Thyroid gland (tissue), 4 donors: ENCODE measurements at regions not wholly inside any gene's neighbourhood (a gene's known extent, or its start where the extent isn't known, plus 50 kb on each side); places are given as distances from the start of the nearest gene placed in this dataset.

ENCODE experiments used
- DNase-seq, 2 donors: peaks; one replicate each; pipeline ENCODE4 v3.0.0-alpha.2; 2019
- H3K27ac ChIP-seq, 3 donors: fragments of 200-600 bp; sonication (generic); 1 replicate in 2 of 3; 2 replicates in 1 of 3; pipeline ENCODE4 v1.5.1; 2016 to 2019; ENCODE audit warnings: mild to moderate bottlenecking in 1 of 3, moderate library complexity in 1 of 3
- H3K27me3 ChIP-seq: fragments of 200-600 bp; sonication (generic); one replicate; pipeline ENCODE4 v1.5.1; 2019
- H3K36me3 ChIP-seq, 2 donors: fragments of 200-600 bp; sonication (generic); one replicate each; pipeline ENCODE4 v1.5.1; 2016 to 2019
- H3K4me1 ChIP-seq, 2 donors: fragments of 200-600 bp; sonication (generic); one replicate each; pipeline ENCODE4 v1.5.1; 2017 to 2019
- H3K4me3 ChIP-seq, 3 donors: fragments of 200-600 bp; sonication (generic); replicated peaks in 1 of 3; 1 replicate in 2 of 3; 2 replicates in 1 of 3; pipeline ENCODE4 v1.5.1; 2016; ENCODE audit warnings: mild to moderate bottlenecking in 1 of 3
- H3K9me3 ChIP-seq: fragments of 200-600 bp; sonication (generic); one replicate; pipeline ENCODE4 v1.5.1; 2017
- POLR2A ChIP-seq, 2 donors: fragments of 450-650 bp; IDR thresholded peaks; one replicate each; pipeline ENCODE4 v1.6.1; 2017; ENCODE audit warnings: antibody characterized with exemption in 2 of 2, mild to moderate bottlenecking in 2 of 2, moderate library complexity in 1 of 2
- WGBS, 2 donors: methylation state at CpG; one replicate each; pipeline ENCODE4 v1.1.5; 2017; 5-methylcytosine and 5-hydroxymethylcytosine counted together
- intact Hi-C: fragments of 100-400 bp; cut with DNase I; formaldehyde crosslinking; loops from one replicate; pipeline ENCODE4 v1.15.1; 2023
- TF ChIP-seq, protein P1 (sequence below), 6 experiments: fragments of 200-600 bp in 3 of 6; fragments of 450-650 bp in 3 of 6; sonication (generic) in 3 of 6; IDR thresholded peaks; one replicate each; pipeline ENCODE4 v1.5.1; 2016 to 2019; ENCODE audit warnings: antibody characterized with exemption in 6 of 6, mild to moderate bottlenecking in 2 of 6, inconsistent platforms in 1 of 6, moderate library complexity in 1 of 6

DNA sequence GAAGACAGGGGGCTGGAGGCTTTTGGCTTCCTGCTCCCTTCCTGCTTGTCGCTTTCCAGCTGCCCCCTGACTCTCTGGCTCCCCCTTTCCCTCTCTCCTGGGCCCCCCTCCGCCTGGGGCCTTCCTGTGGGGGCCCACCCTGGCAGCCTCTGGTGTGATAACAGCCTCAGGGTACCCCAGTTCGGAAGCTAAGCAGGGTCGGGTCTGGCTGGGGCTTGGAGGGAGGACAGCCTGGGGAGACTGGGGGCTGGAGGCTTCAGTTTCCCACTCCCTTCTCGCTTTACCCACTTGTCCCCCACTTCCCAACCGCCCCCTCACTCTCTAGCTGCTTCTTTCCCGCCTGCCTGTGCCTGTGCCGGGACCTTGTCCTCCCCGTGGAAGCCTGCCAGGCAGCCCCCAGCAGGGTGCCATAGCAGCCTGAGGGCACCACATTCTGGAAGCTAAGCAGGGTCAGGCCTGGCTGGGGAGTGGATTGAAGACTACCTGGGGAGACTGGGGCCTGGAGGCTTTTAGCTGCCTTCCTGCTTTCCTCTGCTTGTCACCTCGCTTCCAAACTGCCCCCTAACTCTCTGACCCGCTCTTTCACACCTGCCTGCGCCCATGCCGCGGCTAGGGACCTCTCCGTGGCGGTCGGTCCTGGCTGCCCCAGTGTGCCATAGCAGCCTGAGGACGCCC, 2275.5 kb downstream of the TP53TG3F start:
- Histone ChIP-seq H3K27me3 (no peaks in the 10 kb centered on the region), H3K27ac (no peak overlapping the region), H3K4me1 (no peaks in the 10 kb centered on the region), H3K4me3 (no peak overlapping the region), H3K36me3 (no peaks in the 10 kb centered on the region), H3K9me3 (no peaks in the 10 kb centered on the region)
- intact Hi-C loops = no loop called here
- 70 to 75% methylated on average over 16 to 18 of the region's 18 CpGs for WGBS, 2 donors
- DNase-seq = no peak
- TF ChIP-seq, protein P1, sequence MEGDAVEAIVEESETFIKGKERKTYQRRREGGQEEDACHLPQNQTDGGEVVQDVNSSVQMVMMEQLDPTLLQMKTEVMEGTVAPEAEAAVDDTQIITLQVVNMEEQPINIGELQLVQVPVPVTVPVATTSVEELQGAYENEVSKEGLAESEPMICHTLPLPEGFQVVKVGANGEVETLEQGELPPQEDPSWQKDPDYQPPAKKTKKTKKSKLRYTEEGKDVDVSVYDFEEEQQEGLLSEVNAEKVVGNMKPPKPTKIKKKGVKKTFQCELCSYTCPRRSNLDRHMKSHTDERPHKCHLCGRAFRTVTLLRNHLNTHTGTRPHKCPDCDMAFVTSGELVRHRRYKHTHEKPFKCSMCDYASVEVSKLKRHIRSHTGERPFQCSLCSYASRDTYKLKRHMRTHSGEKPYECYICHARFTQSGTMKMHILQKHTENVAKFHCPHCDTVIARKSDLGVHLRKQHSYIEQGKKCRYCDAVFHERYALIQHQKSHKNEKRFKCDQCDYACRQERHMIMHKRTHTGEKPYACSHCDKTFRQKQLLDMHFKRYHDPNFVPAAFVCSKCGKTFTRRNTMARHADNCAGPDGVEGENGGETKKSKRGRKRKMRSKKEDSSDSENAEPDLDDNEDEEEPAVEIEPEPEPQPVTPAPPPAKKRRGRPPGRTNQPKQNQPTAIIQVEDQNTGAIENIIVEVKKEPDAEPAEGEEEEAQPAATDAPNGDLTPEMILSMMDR (IDR thresholded peaks at IDR 0.05) = no peak
- no peak for TF ChIP-seq POLR2A (IDR thresholded peaks at IDR 0.05)

DNA sequence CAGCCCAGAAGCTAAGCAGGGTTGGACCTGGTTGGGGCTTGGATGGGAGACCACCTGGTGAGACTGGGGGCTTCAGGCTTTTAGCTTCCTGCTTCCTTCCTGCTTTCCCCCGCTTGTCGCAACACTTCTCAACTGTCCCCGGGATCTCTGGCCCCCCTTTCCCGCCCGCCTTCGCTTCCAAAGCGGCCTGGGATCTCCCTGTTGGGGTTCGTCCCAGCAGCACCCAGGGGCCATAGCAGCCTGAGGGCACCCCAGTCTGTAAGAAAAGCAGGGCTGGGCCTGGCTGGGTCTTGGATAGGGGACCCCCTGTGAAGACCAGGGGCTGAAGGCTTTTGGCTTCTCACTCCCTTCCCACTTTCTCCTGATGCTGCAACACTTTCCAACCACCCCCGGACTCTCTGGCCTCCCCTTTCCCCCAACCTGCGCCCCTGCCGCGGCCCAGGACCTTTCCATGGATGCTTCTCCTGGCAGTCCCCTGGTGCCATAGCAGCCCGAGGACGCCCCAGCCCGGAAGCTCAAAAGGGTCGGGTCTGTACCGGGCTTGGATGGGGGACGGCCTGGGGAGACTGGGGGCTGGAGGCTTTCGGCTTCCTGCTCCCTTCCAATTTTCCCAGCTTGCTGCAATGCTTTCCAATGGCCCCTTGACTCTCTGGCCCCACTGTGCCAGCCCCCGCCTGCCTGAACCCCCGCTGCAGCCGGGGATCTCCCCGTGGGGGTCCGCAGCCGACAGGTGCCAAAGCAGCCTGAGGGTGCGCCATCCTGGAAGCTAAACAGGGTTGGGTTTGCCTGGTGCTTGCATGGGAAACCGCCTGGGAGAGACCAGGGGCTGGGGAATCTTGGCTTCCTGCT, 2276.2 kb downstream of the TP53TG3F start:
- no peak overlapping the region for H3K27ac ChIP-seq
- TF ChIP-seq, protein P1 (IDR thresholded peaks at IDR 0.05) = no peak
- no peak for TF ChIP-seq POLR2A (IDR thresholded peaks at IDR 0.05)
- H3K4me1 ChIP-seq = no peaks in the 10 kb centered on the region
- WGBS, 2 donors = 88% methylated on average over 19 to 27 of the region's 27 CpGs
- no peaks in the 10 kb centered on the region for H3K27me3 ChIP-seq
- H3K4me3 ChIP-seq = no peak overlapping the region
- H3K9me3 ChIP-seq = no peaks in the 10 kb centered on the region
- no peak for DNase-seq
- H3K36me3 ChIP-seq = no peaks in the 10 kb centered on the region
- intact Hi-C loops = no loop called here

DNA sequence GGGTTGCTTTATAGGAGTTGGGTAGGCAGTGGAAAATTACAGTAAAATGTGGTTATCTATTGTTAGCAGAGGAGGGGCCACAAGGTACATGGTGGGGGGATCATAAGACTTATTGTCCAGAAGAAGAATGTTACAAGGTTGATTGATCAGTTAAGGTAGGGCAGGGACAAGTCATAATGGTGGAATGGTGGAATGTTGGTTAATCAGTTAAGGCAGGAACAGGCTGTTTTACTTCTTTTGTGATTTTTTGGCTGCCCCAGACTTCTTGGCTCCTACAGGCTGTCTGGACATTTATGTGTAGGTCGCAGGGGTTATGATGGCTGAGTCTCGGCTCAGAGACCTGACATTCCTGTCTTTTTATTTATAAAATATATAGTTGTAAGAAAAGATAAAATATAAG, 2277.1 kb downstream of the TP53TG3F start:
- intact Hi-C loops = no loop called here
- no peak overlapping the region for H3K27ac ChIP-seq
- H3K36me3 ChIP-seq = no peaks in the 10 kb centered on the region
- no peaks in the 10 kb centered on the region for H3K9me3 ChIP-seq
- WGBS, 2 donors = 67 to 75% methylated on average over 2 of the region's 2 CpGs
- no peak for DNase-seq
- no peaks in the 10 kb centered on the region for H3K27me3 ChIP-seq
- no peaks in the 10 kb centered on the region for H3K4me1 ChIP-seq
- TF ChIP-seq, protein P1 (IDR thresholded peaks at IDR 0.05) = no peak
- no peak for TF ChIP-seq POLR2A (IDR thresholded peaks at IDR 0.05)
- H3K4me3 ChIP-seq = no peak overlapping the region

DNA sequence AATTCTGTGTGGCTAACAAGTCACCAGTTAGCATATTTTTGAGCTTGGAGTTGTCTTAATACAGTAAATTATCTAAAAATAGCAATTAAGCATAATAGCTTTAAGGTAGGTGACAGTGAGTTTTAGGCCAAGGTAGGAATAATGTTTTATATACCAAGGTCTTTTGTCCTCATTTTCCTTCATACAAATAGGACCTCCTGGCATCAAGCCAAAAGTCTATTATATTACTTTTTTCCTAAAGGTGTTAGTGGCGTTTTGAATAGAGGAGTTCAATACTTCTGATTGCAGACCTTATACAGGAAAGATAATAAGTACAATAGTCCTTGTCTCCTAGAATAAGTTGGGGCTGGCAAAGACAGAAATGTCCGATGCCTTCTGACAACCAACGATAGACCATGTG, 2277.7 kb downstream of the TP53TG3F start:
- no peak overlapping the region for H3K27ac ChIP-seq
- H3K27me3 ChIP-seq = no peaks in the 10 kb centered on the region
- no peaks in the 10 kb centered on the region for H3K4me1 ChIP-seq
- no peaks in the 10 kb centered on the region for H3K9me3 ChIP-seq
- TF ChIP-seq, protein P1 (IDR thresholded peaks at IDR 0.05) = no peak
- no peak for TF ChIP-seq POLR2A (IDR thresholded peaks at IDR 0.05)
- intact Hi-C loops = no loop called here
- H3K36me3 ChIP-seq = no peaks in the 10 kb centered on the region
- no peak for DNase-seq
- WGBS, 2 donors = 80 to 85% methylated on average over 3 of the region's 3 CpGs
- H3K4me3 ChIP-seq = no peak overlapping the region

DNA sequence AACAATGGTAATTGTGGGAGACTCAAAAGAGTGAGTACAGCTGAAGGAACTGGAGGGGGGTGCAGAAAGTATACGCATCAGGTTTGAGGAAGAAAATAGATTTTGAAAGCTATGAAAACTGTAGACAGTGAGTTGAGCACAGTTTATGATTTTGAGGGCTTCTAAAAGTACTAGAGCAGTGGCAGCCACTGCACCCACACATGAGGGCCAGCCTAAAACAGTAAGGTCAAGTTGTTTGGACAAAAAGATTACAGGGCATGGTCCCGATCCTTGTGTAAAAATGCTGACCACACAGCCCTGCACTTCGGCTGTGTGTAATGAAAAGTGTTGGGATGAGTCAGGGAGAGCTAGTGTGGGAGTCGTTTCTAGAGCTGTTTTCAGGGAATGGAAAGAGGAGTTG, 2282.1 kb downstream of the TP53TG3F start:
- Histone ChIP-seq H3K27me3 (no peaks in the 10 kb centered on the region), H3K4me3 (no peak overlapping the region), H3K9me3 (no peaks in the 10 kb centered on the region), H3K36me3 (no peaks in the 10 kb centered on the region), H3K4me1 (no peaks in the 10 kb centered on the region), H3K27ac (no peak overlapping the region)
- intact Hi-C loops = no loop called here
- TF ChIP-seq, protein P1 (IDR thresholded peaks at IDR 0.05) = no peak
- 60 to 66% methylated on average over 4 of the region's 4 CpGs for WGBS, 2 donors
- no peak for DNase-seq
